DND-41 (cell line): ENCODE measurements at regions not wholly inside any gene's neighbourhood (a gene's known extent, or its start where the extent isn't known, plus 50 kb on each side); places are given as distances from the start of the nearest gene placed in this dataset.

Experiments used
- CTCF ChIP-seq: IDR thresholded peaks from 2 replicates; pipeline ENCODE4 v1.5.1; 2012; ENCODE audit warnings: borderline replicate concordance, low read length, moderate library complexity, mild to moderate bottlenecking; ENCODE audit not compliant: poor library complexity, severe bottlenecking; ENCODE audit errors: extremely low read depth
- EZH2 ChIP-seq: IDR thresholded peaks from 3 replicates; pipeline ENCODE4 v1.6.1; 2012; ENCODE audit warnings: borderline replicate concordance, low read depth, mild to moderate bottlenecking, moderate library complexity, low read length, inconsistent platforms; ENCODE audit not compliant: severe bottlenecking

- TF ChIP-seq CTCF (no peak), EZH2 (no peak)
Measured at GRCh38 chr12:128164533-128164932, 102.4 kb upstream of the TMEM132C start.
